Hepatocyte (in vitro differentiated cells): ENCODE measurements at regions not wholly inside any gene's neighbourhood (a gene's known extent, or its start where the extent isn't known, plus 50 kb on each side); places are given as distances from the start of the nearest gene placed in this dataset.
"Not testable (repeated sequence)": the region's sequence is repeated elsewhere in the genome, so short reads cannot be mapped to it uniquely, and the experiment has no call there.

Experiments used
- CTCF ChIP-seq: fragments of 200-600 bp; sonication (generic); IDR thresholded peaks from 2 replicates; pipeline ENCODE4 v1.5.1; 2016; ENCODE audit warnings: antibody characterized with exemption, mild to moderate bottlenecking; ENCODE audit not compliant: poor library complexity
- EZH2 ChIP-seq: fragments of 200-600 bp; sonication (generic); IDR thresholded peaks from 2 replicates; pipeline ENCODE4 v1.6.1; 2016; ENCODE audit warnings: antibody characterized with exemption, mild to moderate bottlenecking, borderline replicate concordance
- EZH2phosphoT487 ChIP-seq: fragments of 200-600 bp; sonication (generic); IDR thresholded peaks from one replicate; pipeline ENCODE4 v1.6.1; 2018; ENCODE audit warnings: antibody characterized with exemption, mild to moderate bottlenecking, low read depth, moderate library complexity; ENCODE audit not compliant: unreplicated experiment, severe bottlenecking

- TF ChIP-seq CTCF, EZH2, EZH2phosphoT487: not testable (repeated sequence)
Observed at GRCh38 chr3:147712758-147713157, 303.6 kb downstream of the ZIC1 start.
